Medulla oblongata (tissue), 1 donor: ENCODE measurements at regions not wholly inside any gene's neighbourhood (a gene's known extent, or its start where the extent isn't known, plus 50 kb on each side); places are given as distances from the start of the nearest gene placed in this dataset.

ENCODE experiments used
- DNase-seq: peaks from one replicate; pipeline ENCODE4 v3.0.0-alpha.2; 2015; ENCODE audit errors: extremely low spot score

DNA sequence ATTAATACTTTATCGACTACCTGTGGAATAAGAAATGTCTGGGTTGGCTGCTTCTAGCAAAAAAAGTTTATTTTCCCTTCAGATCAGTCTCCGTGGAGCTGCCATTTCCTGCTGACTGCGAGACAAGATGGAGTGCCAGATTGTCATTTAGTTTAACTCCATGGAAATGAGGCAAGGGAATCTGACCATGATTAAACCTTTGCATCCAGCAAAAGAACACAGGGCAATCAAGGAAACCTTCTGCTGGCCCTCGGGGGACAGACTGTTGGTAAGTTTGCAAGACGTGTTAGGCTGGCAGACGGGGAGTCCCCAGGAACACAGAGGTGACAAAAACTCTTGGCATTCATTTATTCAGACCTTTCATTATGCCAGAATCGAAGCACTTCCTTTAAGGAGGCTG lies 52.2 kb upstream of the SPACA1 start:
- DNase-seq = no peak

DNA sequence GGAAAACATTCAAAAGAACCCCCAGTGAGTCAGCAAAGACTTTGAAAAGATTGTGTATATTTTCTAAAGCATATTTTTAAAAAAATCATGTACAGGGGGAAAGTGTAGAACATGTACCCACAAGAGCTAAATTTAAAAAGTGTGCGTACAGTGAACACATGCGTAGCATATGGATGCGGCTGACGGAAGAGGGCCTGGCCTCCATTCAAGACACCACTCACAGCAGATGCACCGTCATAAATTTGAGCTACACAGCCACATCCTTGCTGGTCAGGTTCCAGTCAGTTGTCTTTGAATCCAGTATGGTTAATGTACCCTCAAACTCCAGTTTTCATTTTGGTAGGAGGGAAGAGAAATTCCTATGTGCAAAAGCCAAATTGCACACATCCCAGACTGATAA lies 54.3 kb upstream of the SPACA1 start:
- no peak for DNase-seq

DNA sequence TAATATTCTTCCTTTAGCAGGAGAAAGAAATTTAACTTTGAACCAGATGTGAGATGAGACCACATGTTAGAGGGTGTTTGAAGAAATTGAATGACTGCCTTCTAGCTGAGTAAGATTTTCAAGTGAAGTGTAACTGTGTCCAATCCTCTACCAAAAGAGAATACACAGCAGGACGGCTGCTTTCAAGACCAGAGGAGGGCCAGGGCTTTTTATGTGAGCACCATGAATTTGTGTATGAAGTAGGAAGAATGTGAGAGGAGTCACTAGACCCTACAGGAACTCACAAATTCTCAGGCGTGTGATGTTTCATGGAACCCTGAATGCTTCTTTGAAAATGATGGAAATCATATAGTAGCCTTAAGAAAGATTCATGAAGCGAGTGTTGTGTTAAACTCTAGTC lies 56.8 kb upstream of the SPACA1 start:
- no peak for DNase-seq

DNA sequence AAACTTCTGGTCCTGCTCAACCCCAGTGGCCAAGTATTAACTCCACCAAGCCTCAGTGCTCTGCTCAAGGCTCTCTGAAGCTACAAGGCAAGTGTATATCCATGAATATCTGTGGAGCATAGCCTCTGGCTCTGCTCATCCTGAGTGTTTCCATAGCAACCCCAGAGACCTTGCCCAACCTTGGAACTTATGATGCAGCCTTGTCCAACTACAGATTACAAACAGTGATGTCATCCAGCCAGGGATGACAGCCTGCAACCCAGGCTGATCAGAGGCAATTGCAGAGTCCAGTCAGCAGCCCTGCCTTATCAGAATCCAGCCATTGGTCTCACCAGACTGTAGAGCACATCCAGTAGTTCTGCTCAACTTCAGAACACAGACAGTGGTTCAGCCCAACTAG lies 65.5 kb upstream of the SPACA1 start:
- no peak for DNase-seq

DNA sequence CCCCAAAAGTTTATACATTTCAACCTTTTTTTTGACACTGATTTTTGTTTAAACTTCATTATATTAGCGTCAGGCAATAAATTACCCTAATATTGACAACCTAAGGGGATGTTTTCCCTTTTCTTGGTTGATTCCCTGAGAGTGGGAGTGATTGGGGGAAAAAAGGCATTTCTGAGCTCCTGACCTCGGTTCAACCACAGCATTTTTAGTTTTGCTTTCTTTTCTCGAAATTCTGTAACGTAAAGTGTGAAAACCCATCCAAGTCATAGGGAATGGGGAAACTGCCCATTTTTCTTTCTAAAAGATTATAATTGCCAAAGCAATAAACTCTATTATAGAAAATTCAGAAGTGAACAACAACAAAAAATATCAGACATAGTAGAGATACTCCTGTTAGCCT lies 67.9 kb upstream of the SPACA1 start:
- no peak for DNase-seq

DNA sequence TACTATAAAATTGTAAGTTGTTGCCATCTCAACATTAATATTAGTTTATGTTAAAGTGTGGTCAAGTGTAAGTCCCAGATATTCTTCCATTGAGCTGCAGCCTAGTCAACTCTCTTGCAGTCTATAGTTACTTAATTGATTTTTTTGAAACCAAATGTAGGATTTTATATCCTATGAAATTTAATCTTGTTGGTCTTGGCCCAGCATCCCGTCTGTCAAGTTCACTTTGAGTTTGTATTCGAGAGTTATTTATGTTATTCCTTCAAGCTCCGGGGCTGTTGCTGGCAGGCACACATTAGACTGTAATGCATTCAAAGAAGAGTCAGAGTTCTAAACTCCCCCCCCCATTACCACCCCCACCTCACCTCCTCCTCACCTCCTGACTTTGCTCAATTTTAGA lies 71.0 kb upstream of the SPACA1 start:
- DNase-seq = no peak

DNA sequence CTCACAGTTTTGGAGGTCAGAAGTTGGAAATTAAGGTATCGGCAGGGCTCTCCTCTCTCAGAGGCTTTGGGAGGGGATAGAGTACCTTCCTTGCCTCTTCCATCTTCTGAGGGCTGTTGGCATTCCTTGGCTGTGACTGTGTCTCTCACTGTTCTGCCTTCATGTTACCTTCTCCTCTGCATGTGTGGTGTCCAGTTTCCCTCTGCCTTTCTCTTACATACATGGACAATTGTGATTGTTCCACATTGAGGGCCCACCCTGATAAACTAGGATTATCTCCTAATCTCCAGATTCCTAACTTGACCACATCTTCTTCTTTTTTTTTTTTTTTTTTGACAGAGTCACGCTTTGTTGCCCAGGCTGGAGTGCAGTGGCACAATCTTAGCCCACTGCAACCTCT lies 72.1 kb upstream of the SPACA1 start:
- no peak for DNase-seq

DNA sequence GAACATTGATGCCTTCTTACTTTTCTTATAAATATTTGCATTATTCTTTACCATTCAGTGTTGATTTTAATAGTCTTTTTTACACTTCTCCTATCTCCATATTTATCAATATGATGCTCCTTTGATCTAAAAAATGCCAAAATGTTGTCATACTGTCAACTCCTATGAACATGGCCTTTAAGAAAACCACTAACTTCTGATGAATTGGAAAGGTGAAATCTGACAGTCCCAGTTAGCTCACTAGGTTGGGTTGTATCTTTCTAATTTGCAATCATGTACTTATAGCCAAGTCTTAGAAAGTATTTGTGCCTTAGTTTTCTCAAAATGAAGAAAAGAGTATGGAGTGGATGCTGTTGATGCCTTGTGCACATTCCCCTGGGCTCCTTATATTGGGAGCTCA lies 75.4 kb upstream of the SPACA1 start:
- DNase-seq = no peak

DNA sequence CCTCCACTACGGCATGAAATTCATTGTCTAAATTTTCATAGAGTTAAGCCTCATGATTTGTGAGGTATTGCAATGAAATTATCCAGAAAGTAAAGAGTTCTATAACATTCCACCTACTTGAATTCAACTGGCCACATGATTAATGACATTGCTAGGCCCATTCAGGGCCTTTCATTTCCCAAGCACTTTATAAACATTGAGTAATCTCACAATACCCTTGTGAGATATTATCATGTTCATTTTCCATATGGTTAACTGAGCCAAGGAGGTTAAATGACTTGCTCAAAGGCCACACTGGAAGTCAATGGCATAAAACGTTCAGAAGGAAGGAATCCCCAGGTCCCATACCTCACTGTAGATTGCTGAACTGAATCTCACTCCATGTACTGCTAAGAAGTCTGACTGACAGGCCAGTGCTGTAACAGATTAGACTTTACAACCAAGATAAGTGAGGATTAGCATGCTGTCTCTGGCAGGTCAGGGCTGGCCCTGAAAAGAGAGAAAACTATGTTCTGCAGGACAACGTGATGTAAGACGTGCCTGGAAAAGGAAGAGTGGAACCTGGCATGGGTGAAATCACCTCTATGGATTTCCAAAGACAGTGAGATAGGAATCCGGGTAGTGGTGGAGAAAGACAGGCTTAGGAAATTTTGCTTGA lies 75.9 kb upstream of the SPACA1 start:
- DNase-seq = no peak

DNA sequence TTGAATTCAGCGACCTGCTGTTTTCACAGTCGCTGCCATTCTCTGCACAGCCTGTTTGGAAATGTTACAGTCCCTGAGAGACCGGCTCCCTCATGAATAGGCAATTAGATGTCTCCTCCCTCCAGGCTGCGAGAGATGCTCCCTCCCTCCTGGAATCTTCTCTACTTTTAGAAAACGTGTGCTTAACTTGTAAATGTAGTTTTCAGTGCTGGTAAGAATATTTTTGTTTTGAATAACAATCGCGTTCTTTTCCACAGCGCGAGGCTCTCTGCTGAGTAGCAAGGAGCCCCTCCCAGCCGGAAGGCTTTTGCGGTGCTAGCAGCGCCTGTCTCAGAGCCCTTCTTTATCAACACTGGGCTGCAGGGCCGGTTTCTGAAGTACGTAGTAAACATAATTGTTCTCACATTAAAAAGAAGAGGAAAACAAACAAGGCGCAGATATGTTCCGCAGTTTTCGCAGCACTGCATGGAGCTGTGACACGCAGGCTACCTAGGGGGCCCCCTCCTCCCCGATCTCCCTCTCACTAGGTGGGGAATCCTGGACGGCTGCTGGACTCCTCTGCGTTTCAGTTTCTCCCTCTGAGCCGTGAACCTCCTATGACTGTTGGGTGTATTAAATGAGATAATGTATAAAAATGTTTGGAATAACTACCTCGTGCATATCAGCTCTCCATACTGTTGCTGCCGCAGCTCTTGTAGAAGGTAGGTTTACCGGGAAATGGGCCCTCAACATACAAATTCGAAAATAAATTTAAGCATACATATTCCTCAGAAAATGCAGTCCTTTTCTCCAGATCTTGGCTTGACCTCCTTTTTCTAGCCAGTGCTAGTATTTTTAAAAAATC lies 79.0 kb upstream of the SPACA1 start:
- DNase-seq = no peak

DNA sequence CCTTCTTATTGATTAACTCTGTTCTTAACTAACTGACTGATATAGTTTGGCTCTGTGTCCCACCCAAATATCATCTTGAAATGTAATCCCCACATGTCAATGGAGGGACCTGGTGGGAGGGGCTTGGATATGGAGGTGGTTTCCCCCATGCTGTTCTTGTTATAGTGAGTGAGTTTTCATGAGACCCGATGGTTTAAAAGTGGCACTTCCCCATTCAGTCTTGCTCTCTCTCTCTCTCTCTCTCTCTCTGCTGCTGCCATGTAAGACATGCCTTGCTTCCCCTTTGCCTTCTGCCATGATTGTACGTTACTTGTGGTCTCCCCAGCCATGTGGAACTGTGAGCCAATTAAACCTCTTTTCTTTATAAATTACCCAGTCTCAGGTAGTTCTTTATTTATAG lies 81.8 kb upstream of the SPACA1 start:
- DNase-seq = no peak

DNA sequence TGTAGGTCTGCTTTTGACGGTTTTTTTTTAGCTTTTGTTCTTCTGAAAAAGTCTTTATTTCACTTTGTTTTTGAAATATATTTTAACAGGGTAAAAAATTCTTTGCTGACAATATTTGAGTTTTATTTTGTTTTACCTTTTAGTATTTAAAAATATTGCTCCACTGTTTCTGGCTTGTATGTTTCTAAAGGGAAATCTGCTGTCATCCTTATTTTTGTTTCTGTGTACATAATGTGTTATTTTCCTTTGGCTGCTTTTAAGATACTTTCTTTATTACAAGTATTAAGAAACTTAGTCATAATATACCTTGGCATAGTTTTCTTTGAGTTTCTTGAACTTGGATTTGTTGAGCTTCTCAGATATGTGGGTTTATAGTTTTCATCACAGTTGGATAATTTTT lies 88.6 kb upstream of the SPACA1 start:
- no peak for DNase-seq

DNA sequence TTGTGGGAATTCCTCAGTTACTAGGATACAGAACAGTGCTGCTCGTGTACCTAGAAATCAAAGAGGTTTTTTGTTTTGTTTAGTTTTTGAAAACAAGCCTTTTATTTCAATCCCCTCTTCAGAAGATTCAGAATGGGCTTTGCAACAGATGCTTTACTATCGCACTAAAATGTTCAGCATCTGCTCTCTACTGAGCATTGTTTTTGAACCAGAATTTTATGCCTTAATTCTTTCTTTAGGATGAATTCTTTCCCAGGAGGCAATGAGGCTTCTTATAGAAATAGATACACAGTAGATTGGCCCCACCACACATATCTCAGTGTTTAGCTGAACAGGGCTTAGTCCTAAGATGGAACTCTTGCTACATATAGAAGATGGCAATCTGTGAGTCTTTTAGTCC lies 95.9 kb upstream of the SPACA1 start:
- DNase-seq = no peak

DNA sequence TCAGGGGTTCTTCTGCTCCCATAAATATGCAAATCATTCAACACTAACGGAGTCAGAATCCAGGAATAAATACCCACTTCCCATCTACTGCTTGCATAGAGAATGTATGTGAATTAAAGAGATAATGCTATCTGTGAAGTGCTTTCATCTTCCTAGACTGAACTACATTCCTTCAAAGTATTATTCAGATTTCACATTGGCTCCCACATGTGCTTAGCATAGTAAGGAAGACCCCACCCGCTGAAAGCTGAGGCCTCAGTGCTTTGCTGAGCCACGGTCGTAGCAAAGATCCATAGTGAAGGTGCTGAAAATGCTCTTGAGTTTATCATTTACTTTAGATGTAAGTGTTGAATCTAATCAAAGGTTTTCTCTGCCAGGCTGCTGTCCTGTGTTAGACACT lies 97.0 kb upstream of the SPACA1 start:
- no peak for DNase-seq

DNA sequence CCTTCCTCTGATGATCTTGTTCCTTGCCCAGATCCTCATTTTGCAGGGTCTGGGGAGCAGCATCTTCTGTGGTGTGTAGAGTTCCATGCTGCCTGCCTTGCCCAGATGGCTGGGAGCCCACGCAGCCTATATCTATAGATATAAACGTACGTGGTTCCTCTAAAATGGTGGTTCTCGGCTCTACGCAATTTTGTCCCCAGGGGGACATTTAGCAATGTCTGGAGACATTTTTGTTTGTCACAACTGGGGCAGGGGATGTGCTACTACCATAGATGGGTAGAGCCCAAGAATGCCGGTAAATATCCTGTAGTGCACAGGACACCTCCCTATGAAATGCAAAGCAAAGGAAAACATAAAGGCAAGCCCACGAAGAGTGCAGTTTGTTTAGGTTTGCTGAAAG lies 98.4 kb upstream of the SPACA1 start:
- no peak for DNase-seq

DNA sequence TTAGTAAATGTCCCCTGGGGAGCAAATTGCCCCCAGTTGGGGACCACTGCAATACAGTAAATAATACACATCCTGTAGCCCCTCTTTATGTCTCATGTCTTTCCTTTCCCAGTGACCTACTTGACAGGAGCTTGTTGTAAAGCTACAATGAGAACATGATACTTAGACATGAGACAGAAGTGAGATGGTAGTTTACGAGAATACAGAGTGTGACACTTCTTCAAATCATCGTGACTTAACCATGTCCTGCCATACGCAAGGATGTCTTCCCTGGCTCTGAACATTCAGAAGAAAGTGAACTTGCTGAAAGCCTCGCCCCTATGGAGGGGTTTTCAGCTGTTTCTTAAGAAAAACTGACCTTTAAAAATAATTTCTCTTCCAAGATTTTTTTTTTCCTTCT lies 101.0 kb upstream of the SPACA1 start:
- no peak for DNase-seq

DNA sequence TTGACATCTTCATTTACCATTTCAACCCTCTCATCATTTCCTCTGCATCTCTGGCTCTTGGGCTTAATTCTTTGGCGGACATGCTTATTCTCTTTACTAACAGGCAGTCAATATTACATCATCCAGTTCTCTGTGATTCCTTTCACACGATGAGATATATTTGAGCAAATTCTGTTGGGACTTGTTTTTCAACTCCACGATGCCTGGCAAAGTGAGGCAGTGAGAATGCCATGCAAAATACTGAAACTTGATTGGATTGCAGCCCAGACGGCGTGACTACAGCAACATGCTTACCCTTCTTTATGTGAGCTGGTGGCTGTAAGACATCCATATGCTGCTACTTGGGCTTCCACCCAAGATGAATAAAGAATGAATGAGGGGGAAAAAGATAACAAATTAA lies 101.7 kb upstream of the SPACA1 start:
- no peak for DNase-seq

DNA sequence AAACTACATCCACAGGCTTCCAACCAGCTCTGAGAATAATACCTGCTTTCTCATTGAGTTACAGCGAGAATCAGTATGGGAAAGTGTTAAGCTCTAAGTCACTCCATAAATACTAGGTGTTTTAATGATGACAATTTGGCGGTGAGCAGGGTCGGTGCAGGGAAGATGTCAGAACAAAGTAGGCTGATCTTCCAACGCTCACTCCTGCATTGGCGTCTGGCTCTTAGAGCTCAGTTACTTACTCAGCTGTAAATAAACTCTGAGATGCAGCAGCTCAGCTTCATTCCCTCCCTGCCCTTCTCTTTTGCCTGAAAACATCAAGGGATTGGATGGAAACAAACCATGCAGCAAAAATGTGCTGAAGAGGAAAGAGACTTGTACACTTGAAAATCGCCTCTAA lies 102.5 kb upstream of the SPACA1 start:
- DNase-seq = no peak

DNA sequence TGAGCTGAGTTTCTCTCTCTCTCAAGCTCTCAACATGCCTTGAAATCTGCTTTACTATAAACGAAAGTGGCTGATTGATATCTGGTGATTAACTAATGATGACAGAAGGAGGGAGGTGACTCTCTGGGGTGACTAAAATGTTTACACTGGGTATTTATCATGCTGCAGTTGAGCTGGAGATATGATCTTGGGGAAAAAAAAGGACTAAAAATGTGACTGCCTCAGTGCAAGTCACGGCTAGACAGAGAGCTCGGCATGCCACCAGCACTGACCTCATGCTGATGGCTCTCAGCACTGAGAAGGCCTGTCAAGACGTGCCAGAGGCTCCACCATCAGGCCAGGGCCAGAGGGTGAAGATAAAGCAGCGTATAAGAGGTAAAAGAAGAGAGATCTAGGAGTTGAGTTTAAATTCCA lies 103.1 kb upstream of the SPACA1 start:
- DNase-seq = peak; percentile 45

DNA sequence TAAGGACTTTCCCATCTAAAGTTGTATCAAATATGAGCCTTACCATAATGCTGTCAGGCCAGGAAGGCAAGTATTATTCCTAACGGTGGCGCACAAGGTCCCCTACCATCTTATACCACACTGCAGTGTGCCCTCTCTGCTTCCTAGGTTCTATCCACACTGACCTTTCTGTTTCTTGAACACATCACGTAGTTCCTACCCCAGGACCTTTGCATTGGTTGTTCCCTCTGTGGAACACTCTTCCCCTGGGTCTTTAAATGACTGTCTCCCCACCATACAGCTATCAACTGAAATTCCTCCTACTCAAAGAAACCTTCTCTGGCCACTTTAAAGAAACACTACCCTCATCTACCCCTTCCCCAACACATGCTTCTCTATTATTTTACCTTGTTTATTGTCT lies 104.5 kb upstream of the SPACA1 start:
- DNase-seq = no peak

DNA sequence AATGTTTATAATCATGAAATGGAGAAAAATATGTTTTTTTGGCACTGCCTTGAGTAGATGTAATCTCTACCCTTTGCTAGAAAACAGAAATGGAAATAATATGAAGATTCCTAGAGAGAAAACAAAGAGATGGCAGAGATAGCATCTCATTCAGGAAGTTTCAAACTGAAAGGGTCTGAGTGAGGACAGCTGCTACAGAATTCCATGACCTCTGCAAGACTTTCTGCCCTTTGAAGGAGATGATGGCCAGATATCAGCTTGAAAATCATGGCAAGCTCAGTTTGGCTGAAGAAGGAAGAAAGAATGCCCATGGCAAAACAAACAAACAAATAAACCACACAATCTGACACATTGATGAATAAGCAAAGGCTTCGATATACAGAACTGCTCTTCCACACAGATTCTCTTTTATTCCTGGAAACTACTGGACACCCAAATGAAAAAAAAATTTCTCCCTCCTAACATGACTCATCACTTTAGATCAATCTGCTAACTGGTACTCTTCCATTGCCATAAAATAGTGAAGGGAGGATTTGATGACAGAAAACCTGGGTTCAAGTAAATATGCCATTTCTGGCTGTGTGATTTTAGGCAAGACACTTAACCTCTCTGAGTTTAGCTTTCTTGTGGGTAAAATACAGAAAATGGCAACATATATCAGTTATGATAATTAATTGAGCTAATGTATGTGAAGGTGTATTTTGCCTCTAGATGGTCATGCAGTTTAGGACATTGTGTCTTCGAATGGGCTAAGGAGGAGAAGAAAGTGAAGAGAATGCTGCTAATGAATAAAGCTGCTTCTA lies 105.9 kb upstream of the SPACA1 start:
- DNase-seq = no peak

DNA sequence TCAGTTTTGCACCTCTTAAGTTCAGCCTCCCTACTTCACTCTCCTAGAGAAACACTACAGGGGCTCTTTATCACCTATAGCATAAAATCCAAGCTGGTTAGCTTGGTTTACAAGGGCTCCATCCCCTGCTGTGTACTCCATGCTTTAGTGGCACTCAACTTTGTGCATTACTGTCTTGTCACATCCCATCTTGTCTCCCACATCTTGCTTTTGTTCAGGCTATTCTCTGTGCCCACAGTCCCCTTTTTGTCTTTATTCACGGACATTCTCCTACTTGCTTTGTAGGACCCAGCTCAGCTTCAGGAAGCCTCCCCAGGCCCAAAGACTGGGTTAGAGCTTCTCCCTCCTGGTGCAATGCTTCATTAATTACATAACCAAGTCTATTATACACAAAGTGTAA lies 107.9 kb upstream of the SPACA1 start:
- no peak for DNase-seq

DNA sequence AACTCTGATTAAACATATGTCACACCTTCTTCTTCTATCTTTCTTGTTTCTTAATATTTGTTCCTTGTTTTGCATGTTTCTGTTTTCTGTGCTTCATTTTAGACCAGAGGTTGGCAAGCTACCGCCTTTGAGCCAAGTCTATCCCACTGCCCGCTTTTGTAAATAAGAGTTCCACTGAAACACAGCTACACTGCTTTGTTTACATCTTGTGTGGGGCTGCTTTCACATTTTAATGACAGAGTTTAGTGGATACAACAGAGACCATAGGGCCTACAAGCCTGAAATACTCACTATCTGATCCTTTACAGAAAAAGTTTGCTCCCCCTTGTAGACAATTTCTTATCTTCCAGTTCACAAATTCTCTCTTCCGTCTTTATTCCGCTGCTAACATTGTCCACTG lies 109.4 kb upstream of the SPACA1 start:
- no peak for DNase-seq
